Tibial nerve (tissue), 4 donors: ENCODE measurements at regions not wholly inside any gene's neighbourhood (a gene's known extent, or its start where the extent isn't known, plus 50 kb on each side); places are given as distances from the start of the nearest gene placed in this dataset.

Experiments
- DNase-seq, 2 donors: peaks; one replicate each; pipeline ENCODE4 v3.0.0-alpha.2; 2019; ENCODE audit warnings: low spot score in 2 of 2
- H3K27ac ChIP-seq, 4 donors: fragments of 200-600 bp; sonication (generic) in 3 of 4; one replicate each; pipeline ENCODE4 v1.5.1; 2017 to 2019; ENCODE audit warnings: mild to moderate bottlenecking in 1 of 4
- H3K27me3 ChIP-seq, 2 donors: fragments of 200-600 bp; sonication (generic) in 1 of 2; one replicate each; pipeline versions ENCODE4 v1.5.1 to v1.6.0; 2017 to 2019
- H3K36me3 ChIP-seq, 3 donors: fragments of 200-600 bp; sonication (generic); one replicate each; pipeline ENCODE4 v1.5.1; 2018 to 2019
- H3K4me1 ChIP-seq, 4 donors: fragments of 200-600 bp; sonication (generic) in 3 of 4; one replicate each; pipeline ENCODE4 v1.5.1; 2017 to 2019
- H3K4me3 ChIP-seq, 4 donors: fragments of 200-600 bp; sonication (generic) in 3 of 4; one replicate each; pipeline ENCODE4 v1.5.1; 2017 to 2019; ENCODE audit warnings: mild to moderate bottlenecking in 1 of 4, moderate library complexity in 1 of 4
- H3K9me3 ChIP-seq, 4 donors: fragments of 200-600 bp; sonication (generic) in 3 of 4; one replicate each; pipeline ENCODE4 v1.5.1; 2017 to 2019
- CTCF ChIP-seq, 5 experiments: fragments of 200-600 bp in 3 of 5; fragments of 450-650 bp in 2 of 5; sonication (generic) in 3 of 5; IDR thresholded peaks; one replicate each; pipeline ENCODE4 v1.5.1; 2016 to 2019; ENCODE audit warnings: antibody characterized with exemption in 5 of 5, mild to moderate bottlenecking in 3 of 5, moderate library complexity in 2 of 5
- EP300 ChIP-seq, 2 donors: sonication (generic); formaldehyde crosslinking; IDR thresholded peaks; one replicate each; pipeline ENCODE4 v1.6.1; 2017; ENCODE audit warnings: antibody characterized with exemption in 2 of 2, mild to moderate bottlenecking in 1 of 2
- POLR2A ChIP-seq, 2 donors: fragments of 450-650 bp; IDR thresholded peaks; one replicate each; pipeline ENCODE4 v1.6.1; 2017; ENCODE audit warnings: antibody characterized with exemption in 2 of 2, mild to moderate bottlenecking in 2 of 2, moderate library complexity in 2 of 2
- WGBS, 2 donors: methylation state at CpG; one replicate each; pipeline ENCODE4 v1.1.5; 2018; 5-methylcytosine and 5-hydroxymethylcytosine counted together

DNA sequence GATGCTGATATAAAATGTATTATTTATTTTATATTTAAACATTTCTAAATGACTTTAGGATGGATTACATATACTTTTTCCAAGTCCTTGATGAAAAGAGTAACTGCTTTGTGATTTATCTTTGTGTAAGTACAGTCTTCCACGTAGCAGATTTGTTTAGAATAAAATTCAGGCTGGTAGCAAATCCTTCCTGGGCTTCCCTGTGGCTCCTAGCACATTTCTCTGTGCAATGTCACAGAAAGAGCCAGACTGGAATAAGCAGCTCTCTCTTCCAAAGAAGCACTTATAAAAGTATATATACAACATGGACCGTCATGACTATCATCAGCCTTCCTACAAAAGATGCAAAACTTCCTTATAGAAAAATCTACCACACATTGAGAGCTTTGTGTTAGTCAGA, 388.6 kb downstream of the ACTL7B start:
- Histone ChIP-seq H3K27ac (peak overlapping the region in 1 of 4 donors; percentile 15), H3K9me3 (no peaks in the 10 kb centered on the region), H3K4me3 (no peak overlapping the region), H3K27me3 (no peaks in the 10 kb centered on the region), H3K36me3 (no peaks in the 10 kb centered on the region), H3K4me1 (peaks cover 0 to 35% (median 0%) of the 10 kb centered on the region in 4 donors)
- DNase-seq, result no peak
- WGBS, 2 donors, result 71 to 79% methylated on average over 2 of the region's 2 CpGs
- no peak for TF ChIP-seq EP300 (IDR thresholded peaks at IDR 0.05)
- TF ChIP-seq CTCF (IDR thresholded peaks at IDR 0.05), result no peak
- no peak for TF ChIP-seq POLR2A (IDR thresholded peaks at IDR 0.05)

DNA sequence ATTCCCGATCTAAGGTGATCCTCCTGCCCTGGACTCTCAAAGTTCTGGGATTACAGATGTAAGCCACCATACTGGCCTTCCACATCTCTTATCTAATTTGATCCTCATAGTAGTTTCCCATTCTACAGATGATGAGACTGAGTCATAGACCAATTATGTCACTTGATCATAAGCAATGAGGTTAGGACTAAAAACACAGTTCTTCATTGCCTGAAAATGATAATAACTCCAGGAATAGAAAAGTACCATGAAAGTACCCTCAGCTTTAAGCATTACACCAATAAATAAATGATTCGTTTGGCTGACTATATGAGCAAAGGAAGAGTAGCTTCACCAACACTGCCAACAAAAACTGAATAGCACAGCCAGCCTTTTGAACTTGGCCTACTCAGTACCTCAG, 389.5 kb downstream of the ACTL7B start:
- H3K36me3 ChIP-seq, result no peaks in the 10 kb centered on the region
- no peak for TF ChIP-seq POLR2A (IDR thresholded peaks at IDR 0.05)
- no peak for TF ChIP-seq EP300 (IDR thresholded peaks at IDR 0.05)
- TF ChIP-seq CTCF (IDR thresholded peaks at IDR 0.05), result no peak
- 74 to 88% methylated on average over 2 of the region's 2 CpGs for WGBS, 2 donors
- no peaks in the 10 kb centered on the region for H3K9me3 ChIP-seq
- H3K27me3 ChIP-seq, result no peaks in the 10 kb centered on the region
- no peak overlapping the region for H3K4me3 ChIP-seq
- no peak for DNase-seq
- peaks cover 0 to 35% (median 0%) of the 10 kb centered on the region in 4 donors for H3K4me1 ChIP-seq
- H3K27ac ChIP-seq, result no peak overlapping the region

DNA sequence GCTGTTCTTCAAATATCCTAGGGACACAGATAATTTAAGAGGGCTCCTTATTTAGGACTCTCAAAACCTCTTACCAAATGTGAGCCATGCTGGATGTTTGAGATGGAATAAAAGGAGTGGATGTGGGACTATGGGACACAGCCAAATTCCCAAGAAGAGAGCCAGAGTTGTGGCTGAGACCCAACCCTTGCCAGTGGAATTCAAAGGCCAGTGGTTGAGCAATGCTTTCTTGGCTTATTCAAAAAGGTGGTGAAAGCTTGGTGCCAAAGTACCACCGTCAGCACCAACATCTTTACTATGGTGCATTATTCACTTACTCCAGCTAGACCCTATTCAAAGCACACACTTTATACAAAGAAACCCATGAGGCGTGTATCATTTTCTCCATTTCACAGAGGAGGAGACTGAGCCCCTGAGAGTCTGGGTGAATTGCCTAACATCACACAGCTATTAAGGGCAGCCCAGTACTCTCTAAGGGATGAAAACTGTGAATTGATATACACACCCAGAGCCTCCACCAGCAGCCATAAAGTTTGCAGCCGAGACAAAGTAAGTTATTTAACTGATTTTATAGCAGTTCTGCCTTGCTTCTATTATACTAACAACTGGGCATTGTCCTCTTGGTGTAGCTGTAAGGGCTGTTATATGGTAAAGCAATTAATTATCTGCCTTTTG, 391.7 kb downstream of the ACTL7B start:
- Histone ChIP-seq H3K4me1 (peaks cover 0 to 35% (median 0%) of the 10 kb centered on the region in 4 donors), H3K36me3 (no peaks in the 10 kb centered on the region), H3K27ac (peak overlapping the region in 2 of 4 donors; percentile 6 to 29), H3K27me3 (no peaks in the 10 kb centered on the region), H3K4me3 (no peak overlapping the region), H3K9me3 (no peaks in the 10 kb centered on the region)
- no peak for TF ChIP-seq CTCF (IDR thresholded peaks at IDR 0.05)
- peak in 1 of 2 donors; percentile 15 for TF ChIP-seq EP300 (IDR thresholded peaks at IDR 0.05)
- 29 to 53% methylated on average over 3 of the region's 3 CpGs for WGBS, 2 donors
- no peak for DNase-seq

GRCh38 chr9:108456903-108457302, 398.9 kb downstream of the ACTL7B start:
- no peaks in the 10 kb centered on the region for H3K27me3 ChIP-seq
- TF ChIP-seq POLR2A (IDR thresholded peaks at IDR 0.05) (no peak), CTCF (IDR thresholded peaks at IDR 0.05) (no peak), EP300 (IDR thresholded peaks at IDR 0.05) (no peak)
- no peaks in the 10 kb centered on the region for H3K36me3 ChIP-seq
- no peak overlapping the region for H3K4me3 ChIP-seq
- no peak overlapping the region for H3K27ac ChIP-seq
- no peaks in the 10 kb centered on the region for H3K4me1 ChIP-seq
- no peak for DNase-seq
- no peaks in the 10 kb centered on the region for H3K9me3 ChIP-seq
- 92 to 93% methylated on average over 2 of the region's 2 CpGs for WGBS, 2 donors

- Histone ChIP-seq H3K4me3 (no peak overlapping the region), H3K27me3 (no peaks in the 10 kb centered on the region), H3K36me3 (no peaks in the 10 kb centered on the region), H3K4me1 (peaks cover 0 to 54% (median 17%) of the 10 kb centered on the region in 4 donors), H3K9me3 (no peaks in the 10 kb centered on the region), H3K27ac (peak overlapping the region in 3 of 4 donors; percentile 30 to 94 (median 88))
- DNase-seq, result no peak
- no peak for TF ChIP-seq POLR2A (IDR thresholded peaks at IDR 0.05)
- peak in 1 of 2 donors; percentile 65 for TF ChIP-seq EP300 (IDR thresholded peaks at IDR 0.05)
- no peak for TF ChIP-seq CTCF (IDR thresholded peaks at IDR 0.05)
- WGBS, 2 donors, result 59 to 66% methylated on average over 8 of the region's 8 CpGs
Observed at GRCh38 chr9:108445431-108446071, 410.2 kb downstream of the ACTL7B start.
